ENCODE measurements at regions not wholly inside any gene's neighbourhood (a gene's known extent, or its start where the extent isn't known, plus 50 kb on each side); places are given as distances from the start of the nearest gene placed in this dataset.
"Not testable (repeated sequence)": the region's sequence is repeated elsewhere in the genome, so short reads cannot be mapped to it uniquely, and the experiment has no call there.

- DNase-seq (ENCODE audit: low read depth) = no peak
Observed at GRCh38 chr2:10223932-10224720, 78.6 kb upstream of the HPCAL1 start.

GRCh38 chr2:10224734-10225133 is 78.0 kb upstream of the HPCAL1 start:
- DNase-seq (ENCODE audit: low read depth) = no peak

- no peak for DNase-seq (ENCODE audit: low read depth)
Observed at GRCh38 chr2:10225291-10226037, 77.2 kb upstream of the HPCAL1 start.

- DNase-seq (ENCODE audit: low read depth) = no peak
Observed at GRCh38 chr2:10226038-10226724, 76.5 kb upstream of the HPCAL1 start.

- no peak for DNase-seq (ENCODE audit: low read depth)
Observed at GRCh38 chr2:10228611-10229365, 73.9 kb upstream of the HPCAL1 start.

- no peak for DNase-seq (ENCODE audit: low read depth)
Observed at GRCh38 chr2:10229462-10230099, 73.1 kb upstream of the HPCAL1 start.

GRCh38 chr2:10230499-10230898 is 72.2 kb upstream of the HPCAL1 start:
- DNase-seq (ENCODE audit: low read depth) = no peak

GRCh38 chr2:10230921-10231320 is 71.8 kb upstream of the HPCAL1 start:
- not testable (repeated sequence) for DNase-seq (ENCODE audit: low read depth)

GRCh38 chr2:10231551-10232085 is 71.1 kb upstream of the HPCAL1 start:
- no peak for DNase-seq (ENCODE audit: low read depth)

GRCh38 chr2:10232096-10232815 is 70.4 kb upstream of the HPCAL1 start:
- DNase-seq (ENCODE audit: low read depth) = no peak

GRCh38 chr2:10233131-10234012 is 69.3 kb upstream of the HPCAL1 start:
- DNase-seq (ENCODE audit: low read depth) = no peak

- no peak for DNase-seq (ENCODE audit: low read depth)
Observed at GRCh38 chr2:10234013-10234306, 68.7 kb upstream of the HPCAL1 start.

- DNase-seq (ENCODE audit: low read depth) = no peak
Observed at GRCh38 chr2:10234409-10235094, 68.2 kb upstream of the HPCAL1 start.

- no peak for DNase-seq (ENCODE audit: low read depth)
Observed at GRCh38 chr2:10235099-10235908, 67.4 kb upstream of the HPCAL1 start.

- no peak for DNase-seq (ENCODE audit: low read depth)
Observed at GRCh38 chr2:10235909-10236550, 66.7 kb upstream of the HPCAL1 start.

GRCh38 chr2:10236571-10237391 is 65.9 kb upstream of the HPCAL1 start:
- no peak for DNase-seq (ENCODE audit: low read depth)
